SU-DHL-6 (cell line): ENCODE measurements at regions not wholly inside any gene's neighbourhood (a gene's known extent, or its start where the extent isn't known, plus 50 kb on each side); places are given as distances from the start of the nearest gene placed in this dataset.

Experiments
- H2AFZ ChIP-seq: fragments of 200-600 bp; sonication (generic); 2 replicates; pipeline ENCODE4 v1.6.1; 2014; ENCODE audit warnings: low read depth, mild to moderate bottlenecking, moderate library complexity, mixed read lengths, antibody characterized with exemption, low read length; ENCODE audit not compliant: severe bottlenecking
- H3F3A ChIP-seq: fragments of 200-600 bp; shearing (Covaris generic); 2 replicates; pipeline ENCODE4 v1.6.0; 2016; ENCODE audit warnings: antibody characterized with exemption, mild to moderate bottlenecking; ENCODE audit not compliant: insufficient read depth
- H3K27ac ChIP-seq: fragments of 200-600 bp; sonication (generic); 2 replicates; pipeline ENCODE4 v1.5.1; 2016; ENCODE audit warnings: low read depth, mild to moderate bottlenecking, low read length, moderate library complexity, mixed read lengths
- H3K27me3 ChIP-seq: fragments of 200-600 bp; sonication (generic), shearing (Covaris generic); 2 replicates; pipeline ENCODE4 v1.6.0; 2014; ENCODE audit warnings: mild to moderate bottlenecking, low read length
- H3K36me3 ChIP-seq: fragments of 200-600 bp; sonication (generic); 2 replicates; pipeline ENCODE4 v1.6.1; 2014; ENCODE audit warnings: mild to moderate bottlenecking, low read length, mixed read lengths
- H3K4me2 ChIP-seq: fragments of 300-600, 200-600 bp; shearing (Covaris generic), sonication (generic); 2 replicates; pipeline ENCODE4 v1.6.0; 2014; ENCODE audit warnings: low read length, low read depth, mild to moderate bottlenecking; ENCODE audit not compliant: poor library complexity, severe bottlenecking
- H3K4me3 ChIP-seq: fragments of 200-600 bp; sonication (generic); 2 replicates; pipeline ENCODE4 v1.5.1; 2014; ENCODE audit warnings: antibody characterized with exemption, low read length, mild to moderate bottlenecking, mixed read lengths; ENCODE audit not compliant: insufficient read depth, poor library complexity, severe bottlenecking
- H3K79me2 ChIP-seq: fragments of 200-600 bp; sonication (generic); 2 replicates; pipeline ENCODE4 v1.6.1; 2014; ENCODE audit warnings: mild to moderate bottlenecking, low read length, moderate library complexity; ENCODE audit not compliant: insufficient read depth
- H3K9ac ChIP-seq: fragments of 200-600 bp; sonication (generic); 2 replicates; pipeline ENCODE4 v1.7.0; 2014; ENCODE audit warnings: mild to moderate bottlenecking, low read length
- H3K9me2 ChIP-seq: fragments of 200-600 bp; sonication (generic); replicated peaks from 2 replicates; pipeline ENCODE4 v1.6.1; 2014; ENCODE audit warnings: low read length; ENCODE audit not compliant: insufficient read depth
- H3K9me3 ChIP-seq: fragments of 200-600 bp; sonication (generic); 2 replicates; pipeline ENCODE4 v1.6.1; 2014; ENCODE audit warnings: low read length, mixed read lengths; ENCODE audit not compliant: insufficient read depth
- H4K20me1 ChIP-seq: fragments of 200-600 bp; sonication (generic); 2 replicates; pipeline ENCODE4 v1.6.1; 2014; ENCODE audit warnings: low read depth, mild to moderate bottlenecking, antibody characterized with exemption, low read length, moderate library complexity, mixed read lengths
- EZH2phosphoT487 ChIP-seq: fragments of 200-600 bp; sonication (generic), shearing (Covaris generic); conservative IDR thresholded peaks from 2 replicates; pipeline ENCODE4 v1.6.1; 2018; ENCODE audit warnings: mild to moderate bottlenecking, antibody characterized with exemption, low read length, moderate library complexity, mixed read lengths
- TF ChIP-seq, protein P1 (sequence below): fragments of 200-600 bp; sonication (generic); IDR thresholded peaks from one replicate; pipeline ENCODE4 v1.5.1; 2017; ENCODE audit warnings: antibody characterized with exemption, mild to moderate bottlenecking, low read length, moderate library complexity; ENCODE audit not compliant: insufficient read depth, poor library complexity, severe bottlenecking

DNA sequence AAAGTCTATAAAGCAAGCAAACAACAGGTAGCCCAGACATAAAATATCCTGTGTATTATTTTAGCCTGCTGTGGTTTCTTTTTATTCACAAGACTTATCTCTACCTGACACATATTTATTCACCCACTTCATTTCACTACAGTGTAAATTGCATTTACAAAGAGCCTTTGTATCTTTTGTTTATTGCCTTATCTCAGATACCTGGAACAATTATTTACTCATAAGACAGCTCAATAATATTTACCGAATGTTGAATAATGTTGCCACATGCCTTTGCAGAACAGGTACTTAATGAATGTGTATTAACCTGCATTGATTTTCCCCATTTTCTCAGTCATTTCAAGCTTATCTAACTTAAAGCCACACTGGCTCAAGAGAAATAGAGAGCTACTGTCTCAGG is 603.6 kb downstream of the FBXO15 start:
- no peaks in the 10 kb centered on the region; the same call in 1 of the 2 replicates for H3K9me3 ChIP-seq
- no peaks in the 10 kb centered on the region for H3F3A ChIP-seq
- no peaks in the 10 kb centered on the region for H4K20me1 ChIP-seq
- no peak overlapping the region for H2AFZ ChIP-seq
- H3K27me3 ChIP-seq = no peaks in the 10 kb centered on the region
- H3K9ac ChIP-seq = no peak overlapping the region
- no peaks in the 10 kb centered on the region for H3K79me2 ChIP-seq
- H3K9me2 ChIP-seq = no peaks in the 10 kb centered on the region
- no peak for TF ChIP-seq EZH2phosphoT487
- TF ChIP-seq, protein P1, sequence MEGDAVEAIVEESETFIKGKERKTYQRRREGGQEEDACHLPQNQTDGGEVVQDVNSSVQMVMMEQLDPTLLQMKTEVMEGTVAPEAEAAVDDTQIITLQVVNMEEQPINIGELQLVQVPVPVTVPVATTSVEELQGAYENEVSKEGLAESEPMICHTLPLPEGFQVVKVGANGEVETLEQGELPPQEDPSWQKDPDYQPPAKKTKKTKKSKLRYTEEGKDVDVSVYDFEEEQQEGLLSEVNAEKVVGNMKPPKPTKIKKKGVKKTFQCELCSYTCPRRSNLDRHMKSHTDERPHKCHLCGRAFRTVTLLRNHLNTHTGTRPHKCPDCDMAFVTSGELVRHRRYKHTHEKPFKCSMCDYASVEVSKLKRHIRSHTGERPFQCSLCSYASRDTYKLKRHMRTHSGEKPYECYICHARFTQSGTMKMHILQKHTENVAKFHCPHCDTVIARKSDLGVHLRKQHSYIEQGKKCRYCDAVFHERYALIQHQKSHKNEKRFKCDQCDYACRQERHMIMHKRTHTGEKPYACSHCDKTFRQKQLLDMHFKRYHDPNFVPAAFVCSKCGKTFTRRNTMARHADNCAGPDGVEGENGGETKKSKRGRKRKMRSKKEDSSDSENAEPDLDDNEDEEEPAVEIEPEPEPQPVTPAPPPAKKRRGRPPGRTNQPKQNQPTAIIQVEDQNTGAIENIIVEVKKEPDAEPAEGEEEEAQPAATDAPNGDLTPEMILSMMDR = no peak
- H3K4me2 ChIP-seq = no peak overlapping the region
- no peak overlapping the region for H3K27ac ChIP-seq
- no peaks in the 10 kb centered on the region for H3K36me3 ChIP-seq
- no peak overlapping the region for H3K4me3 ChIP-seq

DNA sequence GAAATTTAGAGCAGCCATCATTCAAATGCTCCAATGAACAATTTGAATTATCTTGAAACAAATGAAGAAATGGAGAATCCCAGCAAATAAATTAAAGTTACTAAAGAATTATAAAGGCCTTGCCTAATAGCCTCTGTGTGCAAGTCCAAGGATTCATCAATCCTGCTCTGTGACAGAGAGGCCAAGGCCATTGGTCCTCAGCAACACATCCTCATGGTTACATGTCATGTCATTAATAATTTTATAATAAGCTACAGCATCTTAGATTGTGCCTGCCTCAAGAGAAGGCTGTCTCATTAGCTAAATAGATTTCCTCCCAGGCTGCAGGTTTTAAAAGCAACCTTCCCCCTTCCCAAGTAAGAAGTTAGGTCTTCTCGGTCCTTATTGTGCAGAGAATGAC is 611.6 kb downstream of the FBXO15 start:
- no peak for TF ChIP-seq EZH2phosphoT487
- TF ChIP-seq, protein P1 = no peak
- H3K9me2 ChIP-seq = no peaks in the 10 kb centered on the region
- no peaks in the 10 kb centered on the region for H3K36me3 ChIP-seq
- H3K9ac ChIP-seq = no peak overlapping the region
- H3F3A ChIP-seq = no peaks in the 10 kb centered on the region
- no peak overlapping the region for H2AFZ ChIP-seq
- no peaks in the 10 kb centered on the region for H3K27me3 ChIP-seq
- H3K9me3 ChIP-seq = no peaks in the 10 kb centered on the region
- H3K4me3 ChIP-seq = no peak overlapping the region
- H3K79me2 ChIP-seq = no peaks in the 10 kb centered on the region
- H4K20me1 ChIP-seq = no peaks in the 10 kb centered on the region
- H3K4me2 ChIP-seq = no peak overlapping the region
- H3K27ac ChIP-seq = no peak overlapping the region

DNA sequence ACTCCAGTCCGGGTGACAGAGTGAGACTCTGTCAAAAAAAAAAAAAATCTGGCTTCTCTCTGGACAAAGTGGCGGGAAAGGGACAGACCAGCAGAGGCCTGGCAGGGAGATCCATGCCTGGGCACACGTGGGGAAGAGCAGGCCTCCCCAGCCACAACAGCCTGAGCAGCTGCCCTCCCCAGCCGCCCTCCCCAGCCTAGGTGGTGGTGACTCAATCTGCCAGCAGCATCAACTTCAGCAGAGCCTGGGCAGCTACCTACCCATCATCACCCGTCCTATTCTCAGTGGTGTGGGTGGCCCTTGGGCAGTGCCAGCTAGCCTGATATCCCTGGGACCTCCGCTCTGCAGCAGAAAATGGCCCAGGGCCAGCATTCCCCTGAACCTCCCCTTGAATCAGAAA is 612.4 kb downstream of the FBXO15 start:
- Histone ChIP-seq H3K4me2 (no peak overlapping the region), H3K4me3 (no peak overlapping the region), H3K9me3 (no peaks in the 10 kb centered on the region), H4K20me1 (no peaks in the 10 kb centered on the region), H3K36me3 (no peaks in the 10 kb centered on the region), H2AFZ (no peak overlapping the region), H3K27ac (no peak overlapping the region), H3K27me3 (no peaks in the 10 kb centered on the region), H3F3A (no peaks in the 10 kb centered on the region), H3K9me2 (no peaks in the 10 kb centered on the region), H3K79me2 (no peaks in the 10 kb centered on the region), H3K9ac (no peak overlapping the region)
- TF ChIP-seq EZH2phosphoT487 = no peak
- TF ChIP-seq, protein P1 = no peak
